Activated CD4-positive, alpha-beta T cell treated with anti-CD3 and anti-CD28 coated beads for 48 hours (primary cell): ENCODE measurements at regions not wholly inside any gene's neighbourhood (a gene's known extent, or its start where the extent isn't known, plus 50 kb on each side); places are given as distances from the start of the nearest gene placed in this dataset.
"Not testable (repeated sequence)": the region's sequence is repeated elsewhere in the genome, so short reads cannot be mapped to it uniquely, and the experiment has no call there.

Experiments used
- DNase-seq: peaks from one replicate; pipeline ENCODE4 v3.0.0-alpha.2; 2020

DNA sequence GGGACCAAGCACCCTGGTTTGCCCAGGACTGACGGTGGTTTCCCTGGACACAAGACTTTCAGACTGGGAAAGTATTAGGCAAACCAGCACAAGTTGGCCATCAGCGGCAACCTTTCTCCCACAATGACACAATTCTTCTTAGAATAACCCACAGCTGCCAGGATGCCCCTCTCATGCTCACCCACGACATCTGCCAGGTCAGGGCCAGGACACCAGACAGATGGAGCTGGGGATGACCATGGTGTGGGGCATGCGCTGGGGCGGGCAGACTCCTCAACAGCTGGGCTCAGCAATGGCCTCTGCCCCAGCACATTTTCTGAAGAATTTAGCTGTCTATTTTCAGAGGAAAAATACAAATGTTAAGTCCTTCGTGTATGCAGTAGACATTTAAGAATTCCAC, 226.4 kb downstream of the FNDC1 start:
- DNase-seq = no peak

DNA sequence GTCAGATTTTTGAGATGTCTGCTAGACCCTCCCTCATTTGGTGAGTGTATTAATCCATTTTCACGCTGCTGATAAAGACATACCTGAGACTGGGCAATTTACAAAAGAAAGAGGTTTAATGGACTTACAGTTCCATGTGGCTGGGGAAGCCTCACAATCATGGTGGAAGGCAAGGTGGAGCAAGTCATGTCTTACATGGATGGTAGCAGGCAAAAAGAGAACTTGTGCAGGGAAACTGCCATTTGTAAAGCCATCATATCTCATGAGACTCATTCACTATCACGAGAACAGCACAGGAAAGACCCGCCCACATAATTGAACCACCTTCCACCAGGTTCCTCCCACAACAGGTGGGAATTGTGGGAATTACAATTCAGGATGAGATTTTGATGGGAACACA, 223.5 kb downstream of the FNDC1 start:
- not testable (repeated sequence) for DNase-seq

DNA sequence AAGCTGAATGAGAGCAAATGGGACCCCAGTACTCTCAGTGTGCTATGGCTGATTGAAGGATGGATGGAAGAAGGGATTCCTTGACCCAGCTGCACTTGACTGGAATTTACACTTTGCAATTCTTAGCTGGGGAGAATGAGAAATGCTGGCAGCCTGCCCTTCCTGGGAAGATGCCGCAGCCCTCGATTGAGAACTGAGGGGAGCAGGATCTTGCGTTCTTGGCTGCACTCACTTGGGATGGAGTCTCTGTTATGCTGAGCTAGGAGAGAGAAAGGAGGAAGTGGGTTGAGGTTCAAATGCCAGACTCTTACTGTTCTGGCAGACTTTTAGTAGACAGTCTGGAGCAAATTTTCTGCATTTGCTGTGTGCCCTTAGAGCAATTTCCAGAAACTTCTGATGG, 221.2 kb downstream of the FNDC1 start:
- no peak for DNase-seq

DNA sequence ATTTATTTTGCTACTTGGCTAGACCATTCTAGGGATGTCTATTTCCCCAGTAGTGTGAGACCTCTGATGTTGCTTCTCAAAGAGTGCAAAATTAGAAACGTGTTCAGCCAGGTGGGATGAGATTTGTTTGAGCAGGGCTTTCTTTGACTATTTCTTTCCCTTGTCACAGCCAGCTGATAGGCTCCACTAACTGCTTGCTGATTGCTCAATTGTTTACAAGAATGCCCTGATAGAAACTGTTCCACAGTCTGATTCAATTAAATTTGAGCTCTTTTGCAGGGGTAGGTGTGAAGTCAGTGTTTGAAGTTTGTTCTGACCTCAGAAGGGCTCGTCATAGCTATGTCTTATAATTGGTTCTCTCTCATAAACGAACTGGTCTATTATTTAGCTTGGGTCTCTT, 220.5 kb downstream of the FNDC1 start:
- no peak for DNase-seq

GRCh38 chr6:159380114-159380513, 210.9 kb downstream of the FNDC1 start:
- no peak for DNase-seq

DNA sequence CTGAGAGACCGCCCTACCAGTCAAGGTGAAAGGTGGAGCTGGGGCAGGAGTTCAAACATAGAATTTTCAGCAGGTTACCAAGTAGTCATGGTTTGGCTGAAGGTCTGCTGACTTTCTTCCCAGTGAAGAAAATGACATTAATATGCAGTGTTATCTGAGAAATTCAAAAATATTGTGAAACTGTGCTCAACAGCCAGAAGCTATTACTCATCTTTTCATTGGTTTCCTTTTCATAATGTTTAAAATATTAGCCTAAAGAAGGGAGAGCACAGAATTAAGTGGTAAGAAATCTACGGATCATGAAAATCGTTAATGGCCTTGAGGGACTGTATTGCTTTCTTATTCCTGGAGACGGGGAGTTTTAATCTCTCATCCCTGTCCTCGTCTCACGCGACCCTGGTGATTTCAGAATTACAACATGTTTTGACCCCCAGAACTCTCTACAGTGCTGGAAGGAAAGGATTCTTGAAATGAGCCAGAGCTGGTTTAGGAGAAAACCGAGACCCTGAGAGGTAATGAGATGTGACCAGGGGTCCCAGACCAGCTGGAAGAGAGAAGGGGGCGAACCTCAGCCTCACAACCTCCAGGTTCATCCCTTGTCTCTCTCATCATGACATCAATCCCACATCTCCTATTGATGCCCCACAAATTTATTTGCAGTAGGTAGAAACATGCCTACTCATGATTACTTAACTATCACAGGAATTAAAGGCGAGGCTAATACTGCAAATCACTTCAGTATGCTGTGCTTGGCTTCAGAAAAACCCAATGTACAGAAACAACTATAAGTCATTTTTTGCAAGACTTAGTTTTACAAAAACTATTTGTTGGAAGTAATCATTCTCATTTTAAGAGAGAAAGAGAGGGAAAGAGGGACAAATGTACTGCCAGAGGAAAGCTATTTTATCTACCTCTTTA, 209.5 kb downstream of the FNDC1 start:
- DNase-seq = no peak

GRCh38 chr6:159376516-159377158, 207.4 kb downstream of the FNDC1 start:
- no peak for DNase-seq

- DNase-seq = no peak
Observed at GRCh38 chr6:159375014-159375413, 205.8 kb downstream of the FNDC1 start.

- DNase-seq = no peak
Observed at GRCh38 chr6:159373670-159374069, 204.5 kb downstream of the FNDC1 start.

DNA sequence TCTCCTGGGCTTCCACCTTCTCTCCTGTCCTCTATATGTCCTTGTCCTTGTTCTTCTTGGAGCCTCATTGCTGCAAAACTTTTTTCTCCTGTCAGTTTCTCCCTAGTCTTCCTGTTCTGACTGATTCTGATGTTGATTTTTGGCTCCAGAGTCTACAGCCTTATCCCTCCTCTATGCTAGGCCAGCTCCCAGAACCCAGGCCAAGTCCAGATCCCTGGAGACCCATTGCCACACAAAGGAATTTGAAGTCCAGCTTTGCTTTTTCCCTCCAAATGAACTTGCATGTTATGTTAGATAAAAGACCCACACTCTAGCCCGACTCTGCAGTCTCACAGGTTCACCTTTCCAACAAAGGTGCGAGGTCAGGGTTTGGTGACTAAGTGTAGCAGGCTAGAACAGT, 203.1 kb downstream of the FNDC1 start:
- DNase-seq = no peak

DNA sequence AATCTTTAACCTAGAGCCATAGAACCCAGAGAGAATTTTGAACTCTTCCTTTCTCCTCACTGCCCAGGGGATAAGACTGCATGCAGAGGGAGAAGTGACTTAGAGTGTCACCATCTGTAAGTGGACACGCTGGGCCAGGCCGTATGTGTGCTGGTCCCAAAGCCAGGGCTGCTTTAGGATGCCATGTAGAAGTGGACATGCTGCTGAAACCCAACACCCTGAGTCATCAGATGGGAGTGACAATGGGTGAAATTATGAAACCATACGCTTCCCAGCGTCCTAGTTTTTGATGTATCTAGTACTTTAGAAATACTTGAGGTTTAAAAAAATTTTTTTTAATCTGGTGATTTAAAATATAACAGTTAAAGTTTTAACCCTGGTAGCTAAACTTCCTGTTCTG, 191.1 kb downstream of the FNDC1 start:
- no peak for DNase-seq

GRCh38 chr6:159359581-159360297, 190.5 kb downstream of the FNDC1 start:
- DNase-seq = no peak

GRCh38 chr6:159358562-159358961, 189.4 kb downstream of the FNDC1 start:
- DNase-seq = no peak

GRCh38 chr6:159357211-159357915, 188.2 kb downstream of the FNDC1 start:
- DNase-seq = no peak

DNA sequence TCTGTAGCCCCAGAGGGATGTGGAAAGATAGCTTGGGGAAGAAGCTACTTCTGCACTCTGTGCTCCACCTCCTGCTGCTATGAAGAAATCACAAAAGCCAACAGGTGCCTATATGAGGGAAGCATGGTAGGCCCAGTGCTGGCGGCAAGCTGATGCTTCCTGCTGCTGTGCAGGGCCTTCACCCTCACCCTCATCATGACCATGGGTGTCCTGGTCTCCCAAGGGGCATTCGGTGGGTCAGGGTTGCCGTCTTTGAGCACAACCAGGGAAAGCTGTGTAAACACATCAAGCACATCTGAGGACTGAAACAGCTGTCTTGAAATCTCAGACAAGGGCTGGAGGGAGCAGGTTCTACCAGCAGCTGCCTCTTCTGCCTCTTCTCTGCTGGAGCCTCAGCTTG, 184.0 kb downstream of the FNDC1 start:
- DNase-seq = no peak

DNA sequence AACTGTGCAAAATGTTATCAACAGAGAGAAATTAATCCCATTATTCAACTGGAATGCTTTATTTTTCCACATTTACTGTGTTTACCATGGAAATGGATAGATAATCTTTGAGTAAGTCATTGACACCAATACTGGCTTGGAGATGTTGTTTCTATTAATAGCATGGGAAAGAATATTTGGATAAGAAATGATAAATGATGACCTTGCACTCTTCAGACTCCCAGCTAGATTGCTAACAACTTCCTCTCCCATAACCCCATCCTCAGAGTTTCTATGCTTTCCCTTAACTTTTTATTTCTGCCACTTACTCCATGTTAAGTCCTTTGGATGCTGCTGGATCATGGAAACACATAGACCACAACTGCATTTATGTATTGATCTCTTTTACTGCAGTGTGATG, 182.5 kb downstream of the FNDC1 start:
- no peak for DNase-seq

DNA sequence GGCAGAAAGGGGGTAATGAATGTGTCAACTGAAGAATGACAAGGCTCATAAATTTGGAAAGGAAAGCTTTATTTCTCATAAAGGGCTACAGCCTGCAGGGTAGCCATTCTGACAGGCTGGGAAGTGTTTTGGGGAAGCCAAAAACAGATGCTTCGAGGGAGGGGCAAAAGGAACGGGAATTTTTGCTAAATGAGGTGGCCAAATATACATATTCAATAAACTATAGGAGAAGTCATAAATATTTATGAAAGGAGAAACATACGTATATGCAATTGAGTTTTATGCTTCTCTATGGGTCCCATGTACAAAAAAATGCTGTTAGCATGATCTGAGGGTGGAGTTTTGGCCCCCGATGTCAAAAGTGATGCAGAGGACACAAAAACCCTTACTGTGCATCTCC, 180.7 kb downstream of the FNDC1 start:
- no peak for DNase-seq

DNA sequence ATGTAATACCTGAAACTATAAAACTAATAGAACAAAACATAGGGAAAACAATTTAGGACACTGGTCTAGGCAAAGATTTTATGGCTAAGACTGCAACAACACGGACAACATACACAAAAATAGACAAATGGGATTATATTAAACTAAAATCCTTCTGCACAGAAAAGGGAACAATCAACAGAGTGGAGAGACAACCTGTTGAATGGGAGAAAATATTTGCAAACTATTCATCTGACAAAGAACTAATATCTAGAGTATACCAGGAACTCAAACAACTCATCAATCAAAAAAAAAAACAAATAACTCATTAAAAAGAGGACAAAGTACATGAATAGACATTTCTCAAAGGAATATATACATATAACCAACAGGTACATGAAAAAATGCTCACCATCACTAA, 174.5 kb downstream of the FNDC1 start:
- DNase-seq = no peak

- no peak for DNase-seq
Observed at GRCh38 chr6:159342146-159342545, 172.9 kb downstream of the FNDC1 start.

DNA sequence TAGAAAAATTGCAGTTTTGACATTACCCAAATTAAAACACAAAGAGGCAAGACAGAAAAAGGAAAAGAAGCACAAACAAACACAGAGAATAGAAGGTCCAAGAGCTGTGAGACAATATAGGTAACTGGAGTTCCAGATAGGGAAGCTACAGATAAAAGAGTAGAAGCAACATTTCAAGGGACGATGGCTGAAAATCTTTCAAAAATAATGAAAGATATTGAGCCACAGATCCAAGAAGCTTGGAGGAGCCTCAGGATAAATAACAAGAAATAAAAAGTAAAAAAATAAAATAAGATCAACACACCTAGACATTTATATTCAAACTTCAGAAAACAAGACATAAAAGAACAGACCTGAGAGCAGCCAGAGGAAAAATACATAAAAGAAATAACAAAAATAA, 164.9 kb downstream of the FNDC1 start:
- DNase-seq = no peak

DNA sequence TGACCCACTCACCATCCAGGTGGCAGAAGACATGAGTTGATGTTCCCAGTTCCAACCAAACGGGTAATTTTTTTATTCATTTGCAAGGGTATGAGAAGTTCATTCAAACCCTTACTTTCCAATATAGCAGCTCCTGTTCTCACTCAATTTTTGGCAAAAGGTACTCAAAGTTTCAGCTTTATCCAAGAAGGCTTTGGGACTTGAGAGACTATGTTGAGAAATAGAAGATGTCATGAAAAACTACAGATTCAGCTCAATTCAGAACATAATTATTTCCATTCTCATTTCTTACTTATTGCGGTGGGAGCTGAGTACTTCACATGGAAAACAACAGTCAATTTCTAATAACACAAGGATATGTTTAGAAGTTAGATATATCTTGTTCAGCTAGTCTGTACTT, 162.3 kb downstream of the FNDC1 start:
- no peak for DNase-seq

- no peak for DNase-seq
Observed at GRCh38 chr6:159329081-159329480, 159.9 kb downstream of the FNDC1 start.

DNA sequence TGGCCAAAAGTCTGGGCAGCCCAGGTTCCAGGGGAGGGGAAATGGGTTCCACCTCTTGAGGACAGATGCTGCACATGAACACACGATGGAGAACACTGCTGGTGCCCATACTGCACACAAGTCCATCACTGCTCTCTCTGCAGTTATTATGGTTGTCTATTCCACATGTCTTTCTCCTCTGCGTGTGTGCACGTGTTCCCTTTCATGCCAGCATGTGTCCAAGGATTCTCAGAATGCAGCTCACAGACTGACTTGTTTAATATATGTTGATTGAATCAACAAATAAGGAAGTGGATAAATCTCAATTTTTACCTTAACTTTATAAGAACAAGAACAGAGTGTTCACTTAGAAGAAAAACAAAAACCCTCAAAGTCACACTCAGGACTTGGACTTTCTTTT, 158.9 kb downstream of the FNDC1 start:
- DNase-seq = no peak
